Endodermal cell (in vitro differentiated cells): ENCODE measurements at regions not wholly inside any gene's neighbourhood (a gene's known extent, or its start where the extent isn't known, plus 50 kb on each side); places are given as distances from the start of the nearest gene placed in this dataset.

Experiments used
- DNase-seq: peaks from one replicate; pipeline ENCODE4 v3.0.0-alpha.2; 2017
- H3K27ac ChIP-seq: 2 replicates; pipeline ENCODE4 v1.5.1; 2013; ENCODE audit warnings: mild to moderate bottlenecking, low read depth, low read length, moderate library complexity
- H3K27me3 ChIP-seq: 2 replicates; pipeline ENCODE4 v1.6.1; 2013; ENCODE audit warnings: mild to moderate bottlenecking, low read length, moderate library complexity; ENCODE audit not compliant: insufficient read depth, control insufficient read depth, poor library complexity, severe bottlenecking
- H3K36me3 ChIP-seq: 2 replicates; pipeline ENCODE4 v1.7.0; 2013; ENCODE audit warnings: mild to moderate bottlenecking, low read length, moderate library complexity; ENCODE audit not compliant: control insufficient read depth, insufficient read depth
- H3K4me1 ChIP-seq: one replicate; pipeline ENCODE4 v1.7.0; 2013; ENCODE audit warnings: low read length; ENCODE audit not compliant: control insufficient read depth, insufficient read depth
- H3K4me3 ChIP-seq: 2 replicates; pipeline ENCODE4 v1.5.1; 2013; ENCODE audit warnings: mild to moderate bottlenecking, low read length, moderate library complexity
- H3K9ac ChIP-seq: 2 replicates; pipeline ENCODE4 v1.6.1; 2013; ENCODE audit warnings: mild to moderate bottlenecking, low read length, moderate library complexity; ENCODE audit not compliant: poor library complexity, severe bottlenecking; ENCODE audit errors: extremely low read depth
- H3K9me3 ChIP-seq: 2 replicates; pipeline ENCODE4 v1.6.1; 2013; ENCODE audit warnings: mild to moderate bottlenecking, low read length, moderate library complexity; ENCODE audit not compliant: control insufficient read depth
- H3K27ac Mint-ChIP-seq: 2 replicates; pipeline ENCODE4 v1.8.0; 2020; ENCODE audit warnings: mixed read lengths
- H3K27me3 Mint-ChIP-seq: 2 replicates; pipeline ENCODE4 v1.8.0; 2021; ENCODE audit warnings: mild to moderate bottlenecking, mixed read lengths; ENCODE audit not compliant: insufficient read depth
- H3K36me3 Mint-ChIP-seq: 2 replicates; pipeline ENCODE4 v1.8.0; 2020; ENCODE audit warnings: low read depth, mixed read lengths
- H3K4me1 Mint-ChIP-seq: 2 replicates; pipeline ENCODE4 v1.8.0; 2020; ENCODE audit warnings: mixed read lengths
- H3K4me3 Mint-ChIP-seq: 2 replicates; pipeline ENCODE4 v1.8.0; 2020; ENCODE audit warnings: mild to moderate bottlenecking, moderate library complexity, mixed read lengths
- H3K9me3 Mint-ChIP-seq: 2 replicates; pipeline ENCODE4 v1.8.0; 2020; ENCODE audit warnings: mild to moderate bottlenecking, mixed read lengths
- CTCF ChIP-seq: fragments of 200-600 bp; sonication (generic); conservative IDR thresholded peaks from 2 replicates; pipeline ENCODE4 v1.5.0; 2021; ENCODE audit warnings: antibody characterized with exemption, mild to moderate bottlenecking
- WGBS, 2 experiments: methylation state at CpG; one replicate each; pipeline versions ENCODE4 v1.1.5 to v1.1.7; 2013; ENCODE audit warnings: missing lambda C conversion rate in 2 of 2, mixed read lengths in 1 of 2; ENCODE audit not compliant: insufficient coverage in 1 of 2, insufficient read length in 1 of 2; 5-methylcytosine and 5-hydroxymethylcytosine counted together

DNA sequence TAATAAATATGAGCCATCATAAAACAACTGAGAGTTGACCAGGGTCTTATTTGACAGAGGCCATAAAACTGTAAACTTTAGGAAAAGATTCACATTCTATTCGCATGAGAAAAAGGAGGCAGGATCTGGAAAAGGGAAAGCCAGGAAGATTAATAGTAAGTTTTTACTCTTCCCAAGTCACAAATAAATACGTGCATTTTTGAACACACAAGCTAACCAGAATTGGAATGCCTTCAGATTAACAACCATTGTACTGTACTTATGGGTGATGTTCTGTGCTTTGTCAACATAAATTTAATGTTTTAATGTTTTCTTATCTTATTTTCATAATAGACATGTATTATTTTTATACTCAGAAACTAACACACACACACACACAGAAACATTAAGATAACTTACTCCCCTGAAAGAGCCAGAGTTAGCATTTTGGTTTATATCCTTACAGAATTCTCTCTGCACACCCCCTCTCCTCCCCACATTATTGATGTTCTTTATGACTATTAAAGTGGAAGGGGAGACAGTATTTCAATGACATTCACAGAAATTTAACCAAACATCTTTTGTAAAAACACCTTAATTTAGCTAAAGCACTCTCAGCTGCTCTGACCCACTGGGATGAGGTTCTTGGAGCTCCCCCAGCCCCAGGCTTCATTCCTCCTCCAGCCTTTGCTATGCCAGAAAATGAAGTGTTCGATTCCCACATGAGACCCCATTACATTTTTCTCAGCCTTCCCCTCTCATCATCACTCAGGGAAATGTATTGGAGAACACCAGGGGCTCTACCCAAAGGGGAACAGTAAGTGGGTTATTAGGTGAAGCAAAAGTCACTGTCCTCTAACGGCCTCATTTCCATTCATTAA, 155.5 kb downstream of the ESM1 start:
- no peak for DNase-seq
- Histone ChIP-seq H3K27ac (no peak overlapping the region), H3K36me3 (no peaks in the 10 kb centered on the region), H3K9ac (no peak overlapping the region), H3K27me3 (no peaks in the 10 kb centered on the region), H3K9me3 (no peaks in the 10 kb centered on the region), H3K4me3 (no peak overlapping the region), H3K4me1 (no peaks in the 10 kb centered on the region)
- Mint-ChIP-seq H3K36me3 (no peaks in the 10 kb centered on the region), H3K9me3 (no peaks in the 10 kb centered on the region), H3K27ac (no peak overlapping the region), H3K27me3 (peaks cover 7% of the 10 kb centered on the region), H3K4me3 (no peak overlapping the region), H3K4me1 (no peaks in the 10 kb centered on the region)
- WGBS, 2 experiments = 96 to 100% methylated on average over 1 to 4 of the region's 4 CpGs
- no peak for TF ChIP-seq CTCF

GRCh38 chr5:54829102-54829501, 156.3 kb downstream of the ESM1 start:
- Mint-ChIP-seq H3K27me3 (peaks cover 7% of the 10 kb centered on the region), H3K9me3 (no peaks in the 10 kb centered on the region), H3K4me3 (no peak overlapping the region), H3K4me1 (no peaks in the 10 kb centered on the region), H3K36me3 (no peaks in the 10 kb centered on the region), H3K27ac (no peak overlapping the region)
- H3K4me1 ChIP-seq = no peaks in the 10 kb centered on the region
- no peaks in the 10 kb centered on the region for H3K9me3 ChIP-seq
- WGBS, 2 experiments = 68 to 93% methylated on average over 4 to 8 of the region's 8 CpGs
- no peak overlapping the region for H3K27ac ChIP-seq
- no peak for TF ChIP-seq CTCF
- no peak overlapping the region for H3K4me3 ChIP-seq
- H3K36me3 ChIP-seq = no peaks in the 10 kb centered on the region
- H3K27me3 ChIP-seq = no peaks in the 10 kb centered on the region
- H3K9ac ChIP-seq = no peak overlapping the region
- DNase-seq = no peak

GRCh38 chr5:54828151-54828550, 157.2 kb downstream of the ESM1 start:
- H3K27ac Mint-ChIP-seq = no peak overlapping the region
- Histone ChIP-seq H3K27me3 (no peaks in the 10 kb centered on the region), H3K4me3 (no peak overlapping the region), H3K4me1 (no peaks in the 10 kb centered on the region), H3K9ac (no peak overlapping the region), H3K27ac (no peak overlapping the region), H3K9me3 (no peaks in the 10 kb centered on the region), H3K36me3 (no peaks in the 10 kb centered on the region)
- H3K36me3 Mint-ChIP-seq = no peaks in the 10 kb centered on the region
- peaks cover 7% of the 10 kb centered on the region for H3K27me3 Mint-ChIP-seq
- no peaks in the 10 kb centered on the region for H3K9me3 Mint-ChIP-seq
- no peak for DNase-seq
- H3K4me1 Mint-ChIP-seq = no peaks in the 10 kb centered on the region
- no peak for TF ChIP-seq CTCF
- no peak overlapping the region for H3K4me3 Mint-ChIP-seq
